GM12874 (cell line): ENCODE measurements at regions not wholly inside any gene's neighbourhood (a gene's known extent, or its start where the extent isn't known, plus 50 kb on each side); places are given as distances from the start of the nearest gene placed in this dataset.

ENCODE experiments used
- TF ChIP-seq, protein P1 (sequence below): IDR thresholded peaks from 2 replicates; pipeline ENCODE4 v1.5.1; 2011; ENCODE audit warnings: low read depth, mild to moderate bottlenecking, control low read depth, low read length, moderate library complexity; ENCODE audit not compliant: insufficient read depth

DNA sequence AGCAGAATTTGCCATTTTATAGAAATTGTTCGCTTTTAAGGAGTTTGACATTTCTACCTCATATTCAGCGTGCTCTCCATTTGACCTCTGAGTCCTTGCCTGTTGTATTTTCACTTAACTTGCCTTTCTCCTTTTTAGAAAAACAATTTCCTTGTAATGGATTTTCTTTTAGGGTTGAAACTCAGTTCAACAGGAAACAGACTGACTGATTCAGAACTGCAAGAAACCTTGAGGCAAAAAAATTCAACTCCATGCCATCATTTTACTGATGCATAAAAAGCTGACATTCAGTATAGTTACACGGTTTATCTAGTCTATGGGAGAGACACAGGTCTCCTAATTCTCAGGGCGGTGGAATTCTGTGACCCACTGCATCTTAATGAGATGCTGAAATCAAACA is 59.8 kb downstream of the MRPS30 start:
- TF ChIP-seq, protein P1, sequence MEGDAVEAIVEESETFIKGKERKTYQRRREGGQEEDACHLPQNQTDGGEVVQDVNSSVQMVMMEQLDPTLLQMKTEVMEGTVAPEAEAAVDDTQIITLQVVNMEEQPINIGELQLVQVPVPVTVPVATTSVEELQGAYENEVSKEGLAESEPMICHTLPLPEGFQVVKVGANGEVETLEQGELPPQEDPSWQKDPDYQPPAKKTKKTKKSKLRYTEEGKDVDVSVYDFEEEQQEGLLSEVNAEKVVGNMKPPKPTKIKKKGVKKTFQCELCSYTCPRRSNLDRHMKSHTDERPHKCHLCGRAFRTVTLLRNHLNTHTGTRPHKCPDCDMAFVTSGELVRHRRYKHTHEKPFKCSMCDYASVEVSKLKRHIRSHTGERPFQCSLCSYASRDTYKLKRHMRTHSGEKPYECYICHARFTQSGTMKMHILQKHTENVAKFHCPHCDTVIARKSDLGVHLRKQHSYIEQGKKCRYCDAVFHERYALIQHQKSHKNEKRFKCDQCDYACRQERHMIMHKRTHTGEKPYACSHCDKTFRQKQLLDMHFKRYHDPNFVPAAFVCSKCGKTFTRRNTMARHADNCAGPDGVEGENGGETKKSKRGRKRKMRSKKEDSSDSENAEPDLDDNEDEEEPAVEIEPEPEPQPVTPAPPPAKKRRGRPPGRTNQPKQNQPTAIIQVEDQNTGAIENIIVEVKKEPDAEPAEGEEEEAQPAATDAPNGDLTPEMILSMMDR, result no peak

DNA sequence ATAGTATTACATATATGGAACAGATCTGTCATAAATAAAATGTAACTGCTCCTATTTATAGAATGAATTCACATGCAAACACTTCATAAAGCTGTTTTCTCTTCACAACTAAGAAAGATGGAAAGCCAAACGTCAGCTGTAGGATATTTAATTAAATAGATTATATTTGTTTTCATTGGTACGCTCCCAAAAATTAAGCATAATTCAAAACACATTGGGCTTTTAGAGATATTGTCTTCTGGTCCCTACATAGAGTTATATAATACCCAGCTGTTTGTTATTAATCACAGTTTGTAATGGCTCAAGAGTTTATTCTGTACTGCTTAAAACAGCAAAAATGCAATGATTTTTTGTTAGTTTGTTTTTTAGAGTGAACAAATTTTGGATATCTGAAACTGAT is 61.2 kb downstream of the MRPS30 start:
- TF ChIP-seq, protein P1, result no peak

DNA sequence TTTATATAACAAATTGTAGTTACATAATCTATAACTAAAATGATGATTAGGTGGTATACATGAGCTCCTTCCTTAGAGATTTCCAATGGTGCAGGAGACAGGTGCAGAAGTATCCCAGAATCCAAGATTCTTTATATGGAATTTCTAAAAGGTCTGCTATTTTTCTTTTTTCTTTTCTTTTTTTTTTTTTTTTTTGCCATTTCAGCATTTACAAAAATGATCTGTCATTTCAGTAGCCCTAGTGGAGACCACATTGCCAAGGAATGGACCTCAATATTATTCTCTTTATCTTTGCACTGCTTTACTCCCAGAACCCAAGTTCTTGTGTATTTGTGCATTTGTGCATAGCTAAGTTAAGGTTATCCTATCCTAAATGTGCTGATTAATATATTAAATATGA is 61.7 kb downstream of the MRPS30 start:
- TF ChIP-seq, protein P1, result no peak

DNA sequence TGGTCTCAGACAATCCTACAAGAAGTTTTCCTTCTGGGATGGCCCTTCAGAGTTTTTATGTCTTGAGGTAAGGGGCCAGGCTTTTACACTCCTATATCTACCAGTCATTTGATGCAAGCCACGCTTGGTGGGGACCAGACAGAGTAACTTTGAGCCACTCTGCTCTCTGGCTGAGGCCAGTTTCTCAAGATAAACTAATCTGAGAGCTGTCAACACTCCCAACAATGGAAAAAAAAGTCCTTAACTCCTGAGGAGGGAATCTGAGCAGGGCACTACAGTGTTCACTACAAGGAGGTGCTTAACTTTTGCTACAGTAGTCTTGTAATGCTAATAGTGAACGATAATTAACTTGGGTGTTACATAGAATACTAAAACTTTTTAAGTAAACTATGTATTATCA is 62.7 kb downstream of the MRPS30 start:
- TF ChIP-seq, protein P1, result no peak

DNA sequence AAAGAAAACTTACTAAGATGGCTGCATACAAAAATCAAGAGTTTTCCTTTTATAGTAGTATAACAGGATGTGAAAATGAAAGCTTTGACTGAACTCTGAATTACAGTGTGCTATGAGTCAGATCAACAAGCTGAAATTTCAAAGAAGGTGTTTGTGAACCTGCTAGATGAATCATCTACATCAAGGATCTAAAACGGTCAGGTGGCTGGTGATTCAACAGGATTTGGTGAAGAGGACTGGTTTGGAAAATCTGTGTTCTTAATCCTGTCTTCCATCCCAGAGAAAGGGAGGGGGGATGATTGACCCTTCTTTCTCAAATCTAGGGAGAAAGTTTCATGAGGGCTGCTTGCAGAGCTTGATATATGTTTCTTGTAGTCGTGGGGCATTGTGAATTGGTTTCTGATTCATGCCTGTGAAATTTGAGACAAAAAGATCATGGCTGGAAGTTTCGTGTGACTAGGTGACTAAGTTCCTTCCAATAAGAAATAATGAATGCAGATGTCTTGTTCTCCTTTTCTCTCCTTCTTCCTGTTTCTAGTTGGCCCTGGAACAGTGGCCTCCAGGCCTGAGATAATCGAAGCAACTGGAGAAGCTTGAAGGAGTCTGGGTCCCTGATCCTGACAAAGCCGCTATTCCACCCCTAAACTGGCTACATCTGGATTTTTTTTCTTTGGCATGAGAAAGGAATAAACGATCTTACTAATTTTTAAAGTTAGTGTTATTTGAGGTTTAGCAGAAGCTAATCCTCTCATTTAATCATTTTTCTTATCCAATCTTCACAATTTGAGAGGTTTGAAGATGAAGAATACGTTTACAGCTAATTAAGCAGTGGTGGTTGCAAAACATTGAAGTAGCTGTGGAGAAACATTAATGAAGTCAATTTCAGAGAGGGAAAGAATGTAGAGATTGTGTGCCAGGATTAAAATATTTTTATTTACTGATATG is 67.2 kb downstream of the MRPS30 start:
- TF ChIP-seq, protein P1, result no peak

DNA sequence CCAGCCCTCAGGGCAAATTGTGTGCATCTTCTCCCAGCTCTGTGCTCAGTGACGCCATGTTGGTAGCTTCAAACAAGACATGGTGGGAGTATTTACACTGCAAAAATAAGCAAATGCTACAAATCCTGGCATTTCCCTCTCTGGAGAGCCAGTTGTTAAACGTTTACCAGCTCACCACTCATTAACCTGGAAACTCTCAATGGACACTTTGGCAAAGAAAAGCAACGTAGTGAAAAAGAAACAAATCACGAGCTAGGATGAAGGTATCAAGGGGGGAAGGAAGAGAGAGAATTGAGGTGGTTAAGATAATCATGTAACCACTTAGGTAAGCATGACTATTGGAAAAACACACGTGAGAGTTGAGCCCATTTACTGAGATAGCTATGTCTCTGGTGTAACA is 72.5 kb downstream of the MRPS30 start:
- TF ChIP-seq, protein P1, result no peak

DNA sequence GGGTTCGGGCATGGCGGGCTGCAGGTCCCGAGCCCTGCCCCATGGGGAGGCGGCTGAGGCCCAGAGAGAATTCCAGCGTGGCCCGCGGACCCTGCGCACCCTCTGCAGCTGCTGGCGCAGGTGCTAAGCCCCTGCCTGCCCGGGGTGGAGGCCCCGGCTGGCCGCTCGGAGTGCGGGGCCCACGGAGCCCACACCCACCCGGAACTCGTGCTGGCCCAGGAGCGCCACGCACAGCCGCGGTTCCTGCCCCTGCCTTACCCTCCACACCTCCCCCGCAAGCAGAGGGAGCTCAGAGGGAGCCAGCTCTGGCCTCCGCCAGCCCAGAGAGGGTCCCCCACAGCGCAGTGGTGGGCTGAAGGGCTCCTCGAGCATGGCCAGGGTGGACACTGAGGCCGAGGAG is 75.3 kb downstream of the MRPS30 start:
- TF ChIP-seq, protein P1, result no peak
